Smooth muscle cell (in vitro differentiated cells): ENCODE measurements at regions not wholly inside any gene's neighbourhood (a gene's known extent, or its start where the extent isn't known, plus 50 kb on each side); places are given as distances from the start of the nearest gene placed in this dataset.

ENCODE experiments used
- DNase-seq: peaks from one replicate; lab custom pipeline; 2025; ENCODE audit not compliant: unreplicated experiment; lab: John Stamatoyannopoulos, UW
- H2AFZ ChIP-seq: fragments of 200-600 bp; sonication (generic); 2 replicates; pipeline ENCODE4 v1.6.0; 2016; ENCODE audit warnings: antibody characterized with exemption, low read depth, mild to moderate bottlenecking
- H3F3A ChIP-seq: fragments of 200-600 bp; sonication (generic); 2 replicates; pipeline ENCODE4 v1.6.0; 2017; ENCODE audit warnings: antibody characterized with exemption, low read depth
- H3K27ac ChIP-seq: fragments of 200-600 bp; sonication (generic); 2 replicates; pipeline ENCODE4 v1.5.1; 2016; ENCODE audit warnings: low read depth, mild to moderate bottlenecking
- H3K27me3 ChIP-seq: fragments of 200-600 bp; sonication (generic); 2 replicates; pipeline ENCODE4 v1.6.1; 2016; ENCODE audit warnings: low read depth, mild to moderate bottlenecking
- H3K36me3 ChIP-seq: fragments of 200-600 bp; sonication (generic); 2 replicates; pipeline ENCODE4 v1.5.1; 2016; ENCODE audit warnings: low read depth
- H3K4me1 ChIP-seq: fragments of 200-600 bp; sonication (generic); 2 replicates; pipeline ENCODE4 v1.5.1; 2016; ENCODE audit warnings: low read depth
- H3K4me2 ChIP-seq: fragments of 200-600 bp; sonication (generic); 2 replicates; pipeline ENCODE4 v1.6.0; 2016; ENCODE audit warnings: mild to moderate bottlenecking
- H3K4me3 ChIP-seq: fragments of 200-600 bp; sonication (generic); 2 replicates; pipeline ENCODE4 v1.5.1; 2016; ENCODE audit warnings: mild to moderate bottlenecking
- H3K79me2 ChIP-seq: fragments of 200-600 bp; sonication (generic); 2 replicates; pipeline ENCODE4 v1.6.0; 2016; ENCODE audit warnings: low read depth, mild to moderate bottlenecking
- H3K9ac ChIP-seq: fragments of 200-600 bp; sonication (generic); 2 replicates; pipeline ENCODE4 v1.6.0; 2016; ENCODE audit warnings: low read depth
- H3K9me3 ChIP-seq: fragments of 200-600 bp; sonication (generic); replicated peaks from 2 replicates; pipeline ENCODE4 v1.5.1; 2016; ENCODE audit warnings: low read depth
- H4K20me1 ChIP-seq: fragments of 200-600 bp; sonication (generic); 2 replicates; pipeline ENCODE4 v1.6.0; 2016; ENCODE audit warnings: low read depth
- CTCF ChIP-seq: fragments of 200-600 bp; sonication (generic); IDR thresholded peaks from 2 replicates; pipeline ENCODE4 v1.5.1; 2017; ENCODE audit warnings: borderline replicate concordance, mild to moderate bottlenecking, antibody characterized with exemption; ENCODE audit not compliant: insufficient read depth, poor library complexity, severe bottlenecking
- whole genome bisulfite sequencing: methylation state at CpG from one replicate; pipeline ENCODE4 v1.1.7; 2016; ENCODE audit warnings: low lambda C conversion rate; 5-methylcytosine and 5-hydroxymethylcytosine counted together

GRCh38 chr2:41759880-41760279 lies 287.9 kb upstream of the PKDCC start:
- Histone ChIP-seq H3K9me3 (no peaks in the 10 kb centered on the region), H2AFZ (no peak overlapping the region), H3K36me3 (no peaks in the 10 kb centered on the region), H3K79me2 (no peaks in the 10 kb centered on the region), H3K27me3 (peaks cover 4% of the 10 kb centered on the region), H3K4me1 (no peaks in the 10 kb centered on the region), H3K4me2 (no peak overlapping the region), H3K27ac (no peak overlapping the region), H3K9ac (no peak overlapping the region), H3F3A (no peaks in the 10 kb centered on the region), H4K20me1 (no peaks in the 10 kb centered on the region), H3K4me3 (no peak overlapping the region)
- DNase-seq = no peak
- 77% methylated on average over 3 of the region's 3 CpGs for WGBS
- no peak for TF ChIP-seq CTCF

- Histone ChIP-seq H3F3A (no peaks in the 10 kb centered on the region), H3K4me3 (no peak overlapping the region), H4K20me1 (no peaks in the 10 kb centered on the region), H2AFZ (no peak overlapping the region), H3K9me3 (no peaks in the 10 kb centered on the region), H3K36me3 (no peaks in the 10 kb centered on the region), H3K27me3 (peaks cover 4% of the 10 kb centered on the region), H3K9ac (no peak overlapping the region), H3K4me2 (no peak overlapping the region), H3K79me2 (no peaks in the 10 kb centered on the region), H3K4me1 (no peaks in the 10 kb centered on the region), H3K27ac (no peak overlapping the region)
- no peak for DNase-seq
- 88% methylated on average over 4 of the region's 4 CpGs for WGBS
- TF ChIP-seq CTCF = no peak
Observed at GRCh38 chr2:41763141-41763540, 284.7 kb upstream of the PKDCC start.

- Histone ChIP-seq H3K27me3 (peaks cover 6% of the 10 kb centered on the region), H3K4me2 (no peak overlapping the region), H3K9me3 (no peaks in the 10 kb centered on the region), H3K4me3 (no peak overlapping the region), H2AFZ (no peak overlapping the region), H3K36me3 (no peaks in the 10 kb centered on the region), H3F3A (no peaks in the 10 kb centered on the region), H3K9ac (no peak overlapping the region), H3K4me1 (no peaks in the 10 kb centered on the region), H3K79me2 (no peaks in the 10 kb centered on the region), H3K27ac (no peak overlapping the region), H4K20me1 (no peaks in the 10 kb centered on the region)
- TF ChIP-seq CTCF = no peak
- WGBS = 96% methylated on average over 1 of the region's 1 CpG
- no peak for DNase-seq
Observed at GRCh38 chr2:41764131-41764530, 283.7 kb upstream of the PKDCC start.

- no peak overlapping the region for H3K4me2 ChIP-seq
- no peaks in the 10 kb centered on the region for H3F3A ChIP-seq
- H3K4me1 ChIP-seq = no peaks in the 10 kb centered on the region
- H4K20me1 ChIP-seq = no peaks in the 10 kb centered on the region
- DNase-seq = no peak
- H2AFZ ChIP-seq = no peak overlapping the region
- TF ChIP-seq CTCF = no peak
- H3K27me3 ChIP-seq = peaks cover 5% of the 10 kb centered on the region
- H3K9ac ChIP-seq = no peak overlapping the region
- H3K27ac ChIP-seq = no peak overlapping the region
- 70% methylated on average over 2 of the region's 2 CpGs for WGBS
- no peaks in the 10 kb centered on the region for H3K79me2 ChIP-seq
- H3K9me3 ChIP-seq = no peaks in the 10 kb centered on the region
- no peak overlapping the region for H3K4me3 ChIP-seq
- H3K36me3 ChIP-seq = no peaks in the 10 kb centered on the region
Observed at GRCh38 chr2:41764919-41765318, 282.9 kb upstream of the PKDCC start.
